Mucosa of gallbladder (tissue), 1 donor: ENCODE measurements at regions not wholly inside any gene's neighbourhood (a gene's known extent, or its start where the extent isn't known, plus 50 kb on each side); places are given as distances from the start of the nearest gene placed in this dataset.
"Not testable (repeated sequence)": the region's sequence is repeated elsewhere in the genome, so short reads cannot be mapped to it uniquely, and the experiment has no call there.

Experiments used
- DNase-seq: peaks from one replicate; pipeline ENCODE4 v3.0.0-alpha.2; 2020; ENCODE audit warnings: low spot score
- donor health status: DM: no; HTN: no; CAD: no.

DNA sequence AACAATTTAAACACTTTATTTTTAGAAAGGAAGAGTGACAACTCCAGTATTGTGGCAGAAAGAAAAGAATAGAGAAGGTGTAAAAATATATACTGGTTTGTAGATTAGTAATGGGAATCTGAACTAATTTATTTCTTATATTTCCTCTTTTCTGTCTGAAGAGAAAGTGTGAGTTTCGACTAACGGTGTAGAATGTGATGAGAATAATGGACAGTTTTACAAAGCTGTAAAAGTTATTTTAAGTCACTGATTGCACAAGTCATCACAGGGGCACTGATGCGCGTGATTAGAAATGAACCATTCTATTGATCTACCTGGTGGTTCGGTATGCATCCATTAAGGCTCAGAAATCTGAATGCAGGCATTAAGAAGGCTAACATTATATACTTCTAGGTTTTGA, 158.5 kb upstream of the ATXN7L3B start:
- DNase-seq: no peak

DNA sequence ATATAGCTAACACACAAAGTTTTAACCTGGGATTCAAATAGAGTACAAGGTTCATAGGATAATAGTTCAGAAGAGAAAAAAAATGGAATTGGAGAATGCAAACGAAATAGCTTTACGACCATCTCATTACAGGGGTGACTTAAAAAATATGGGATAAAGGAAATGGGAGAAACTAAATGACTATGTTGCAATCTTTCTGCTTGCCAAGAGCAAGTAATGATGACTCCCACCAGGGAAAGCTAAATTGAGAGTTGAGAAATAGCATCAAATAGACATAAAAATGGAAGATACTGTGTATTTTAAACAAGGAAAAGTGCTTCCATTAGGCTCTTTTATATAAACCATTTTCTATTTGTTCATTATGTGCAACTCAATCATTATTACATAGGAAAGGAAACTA, 155.7 kb upstream of the ATXN7L3B start:
- no peak for DNase-seq

DNA sequence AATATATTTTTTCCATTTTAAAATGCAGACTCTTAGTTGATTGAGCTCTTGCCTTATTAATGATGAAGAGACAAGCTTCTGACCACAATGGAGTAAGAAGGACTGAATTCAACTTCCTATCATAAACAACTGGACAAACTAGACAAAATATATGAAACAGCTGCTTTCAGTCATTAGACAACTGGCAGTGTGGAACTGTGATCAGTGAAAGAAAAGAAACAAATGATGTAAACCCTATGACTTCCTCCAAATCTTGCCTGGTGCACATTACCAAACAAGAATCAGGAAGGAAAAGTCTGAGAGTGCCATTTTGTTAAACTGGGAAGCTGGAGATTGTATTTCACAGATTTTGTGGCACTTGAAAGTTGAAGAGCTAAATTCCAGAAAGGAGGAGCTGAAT, 154.7 kb upstream of the ATXN7L3B start:
- no peak for DNase-seq

DNA sequence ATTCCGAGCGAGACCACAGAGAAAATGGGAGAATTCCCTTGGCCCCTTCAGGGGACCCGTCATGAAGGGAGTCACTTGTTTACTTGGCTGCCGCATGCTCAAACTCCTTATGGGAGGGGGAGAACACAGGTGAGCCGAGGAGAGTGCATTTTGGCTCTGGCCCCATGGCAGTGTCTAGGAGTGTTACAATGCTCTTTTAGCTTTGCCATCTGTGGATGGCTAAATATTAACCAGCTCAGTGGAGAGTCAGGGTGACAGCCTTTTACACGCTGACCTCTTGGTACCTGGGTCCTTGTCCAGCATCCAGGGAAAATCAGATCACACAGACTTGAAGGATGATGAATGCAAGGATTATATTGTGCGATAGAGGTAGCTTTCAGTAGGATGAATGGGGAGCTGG, 146.4 kb upstream of the ATXN7L3B start:
- no peak for DNase-seq

DNA sequence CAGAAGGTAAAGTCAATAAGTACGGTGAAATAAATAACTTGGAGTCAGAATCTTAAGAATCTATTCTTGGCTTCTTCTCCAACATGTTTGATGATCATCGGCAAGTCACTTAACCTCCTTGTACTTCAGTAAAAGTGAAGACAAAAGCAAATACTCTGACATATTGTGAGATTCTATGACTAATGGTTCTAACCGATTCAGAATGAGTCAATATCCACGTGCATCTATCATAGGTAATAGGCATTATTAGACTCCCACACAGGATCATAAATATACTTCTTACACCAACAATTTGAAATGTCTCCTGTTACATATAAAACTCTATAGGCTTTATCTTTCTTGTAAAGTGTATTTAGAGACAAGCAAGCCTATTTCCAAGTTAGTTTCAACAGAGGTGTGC, 144.4 kb upstream of the ATXN7L3B start:
- no peak for DNase-seq

DNA sequence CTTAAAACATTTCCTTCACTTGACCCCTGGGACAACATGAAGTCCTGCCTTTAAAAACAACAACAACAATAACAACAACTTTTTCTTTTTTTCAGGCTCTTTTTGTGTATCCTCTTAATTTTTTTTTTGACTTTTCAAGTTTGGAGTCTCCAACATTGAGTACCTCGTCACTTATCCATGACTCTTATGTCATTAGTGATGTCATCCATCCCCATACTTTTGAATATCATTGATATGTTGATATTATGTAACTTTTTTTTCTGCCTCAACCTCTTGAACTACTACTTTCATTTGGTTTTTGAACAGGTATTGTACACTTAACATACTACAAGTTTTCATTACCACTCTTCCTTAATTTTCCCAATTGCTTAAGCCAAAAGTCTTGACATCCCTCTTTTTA, 143.0 kb upstream of the ATXN7L3B start:
- no peak for DNase-seq

DNA sequence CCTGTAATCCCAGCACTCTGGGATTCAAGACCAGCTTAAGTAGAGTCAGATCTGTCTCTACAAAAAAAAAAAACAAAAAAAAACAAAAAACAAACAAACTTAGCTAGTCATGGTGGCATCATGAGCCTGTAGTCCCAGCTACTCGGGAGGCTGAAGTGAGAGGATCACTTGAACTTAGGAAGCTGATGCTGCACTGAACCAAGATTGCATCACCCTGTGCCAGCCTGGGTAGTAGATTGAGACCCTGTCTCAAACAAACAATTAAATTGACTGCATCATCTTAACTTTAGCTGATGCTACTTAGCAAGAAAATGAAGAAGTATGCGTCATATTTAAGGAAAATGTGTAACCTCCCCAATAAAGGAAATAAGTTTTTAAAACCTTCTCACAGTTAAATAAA, 136.6 kb upstream of the ATXN7L3B start:
- DNase-seq: no peak

DNA sequence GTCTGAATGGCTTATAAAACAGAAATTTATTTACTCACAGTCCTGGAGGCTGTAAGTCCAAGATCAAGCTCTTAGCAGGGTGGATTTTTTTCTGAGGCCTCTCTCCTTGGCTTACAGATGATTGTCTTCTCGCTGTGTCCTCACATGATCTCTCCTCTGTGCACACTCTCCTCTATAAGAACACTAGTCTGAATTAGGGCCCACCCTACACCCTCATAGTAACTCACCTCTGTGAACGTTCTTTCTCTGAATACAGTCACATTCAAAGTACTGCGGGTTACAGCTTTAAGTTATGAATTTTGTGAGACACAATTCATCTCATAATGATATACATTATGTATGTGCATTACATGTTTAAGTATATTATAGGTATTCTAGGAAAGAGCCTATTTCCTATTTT, 135.7 kb upstream of the ATXN7L3B start:
- no peak for DNase-seq

DNA sequence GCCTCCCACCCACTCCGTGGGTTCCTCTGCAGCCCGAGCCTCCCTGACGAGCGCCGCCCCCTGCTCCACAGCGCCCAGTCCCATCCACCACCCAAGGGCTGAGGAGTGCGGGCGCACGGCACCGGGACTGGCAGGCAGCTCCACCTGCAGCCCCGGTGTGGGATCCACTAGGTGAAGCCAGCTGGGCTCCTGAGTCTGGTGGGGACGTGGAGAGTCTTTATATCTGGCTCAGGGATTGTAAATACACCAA, 134.5 kb upstream of the ATXN7L3B start:
- not testable (repeated sequence) for DNase-seq

DNA sequence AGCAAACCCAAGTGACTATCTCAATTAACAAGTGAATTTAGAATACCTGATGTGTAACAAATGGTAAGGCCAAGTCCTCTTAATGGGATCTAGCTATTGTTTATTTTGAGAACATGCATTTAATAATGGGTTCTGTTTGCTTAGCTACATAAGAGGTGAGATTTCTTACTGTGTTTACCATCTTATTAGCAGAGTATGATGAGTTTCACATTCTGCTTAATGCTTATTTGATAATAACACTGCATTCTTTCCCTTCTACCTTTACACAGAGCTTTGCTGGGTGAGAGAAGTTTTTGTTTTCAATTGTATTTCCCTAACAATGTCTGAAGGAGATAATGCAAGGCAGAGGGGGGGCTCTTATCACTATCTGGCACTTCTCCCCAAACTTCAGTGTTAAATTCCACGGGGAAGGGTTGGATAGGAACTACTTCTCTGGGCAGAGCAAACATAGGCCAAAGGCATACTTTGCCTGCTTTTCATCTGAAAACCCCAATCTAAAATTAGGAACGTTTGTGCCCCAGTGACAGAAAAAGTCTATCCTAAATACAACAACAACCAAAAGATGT, 129.0 kb upstream of the ATXN7L3B start:
- no peak for DNase-seq

DNA sequence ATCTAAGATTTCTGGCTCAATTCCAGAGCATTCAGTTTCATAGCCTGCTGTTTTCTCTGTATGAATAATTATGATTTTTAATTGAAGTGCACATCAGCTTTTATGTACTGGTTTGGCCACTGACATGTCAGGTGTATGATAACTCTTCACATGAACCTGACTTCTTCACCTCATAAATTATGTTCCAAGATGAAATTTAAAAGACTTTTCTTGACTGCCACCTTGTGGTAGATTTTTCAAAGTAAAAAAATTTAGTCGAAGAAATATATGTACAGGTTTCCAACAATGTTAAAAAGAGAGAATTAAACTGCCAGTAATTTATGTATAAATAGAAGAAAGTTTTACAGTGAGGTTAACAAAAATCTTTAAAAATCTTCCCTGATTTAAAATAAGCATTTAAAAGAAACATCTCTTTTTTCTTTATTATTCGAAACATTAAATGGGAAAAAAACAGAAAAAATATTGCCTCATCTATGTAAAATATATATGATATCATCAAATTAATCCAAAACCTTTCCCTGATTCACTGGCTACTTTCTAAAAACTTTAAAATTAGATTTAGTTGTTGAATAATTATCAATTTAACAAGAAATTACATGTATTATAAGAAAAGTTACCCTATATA, 124.9 kb upstream of the ATXN7L3B start:
- no peak for DNase-seq

DNA sequence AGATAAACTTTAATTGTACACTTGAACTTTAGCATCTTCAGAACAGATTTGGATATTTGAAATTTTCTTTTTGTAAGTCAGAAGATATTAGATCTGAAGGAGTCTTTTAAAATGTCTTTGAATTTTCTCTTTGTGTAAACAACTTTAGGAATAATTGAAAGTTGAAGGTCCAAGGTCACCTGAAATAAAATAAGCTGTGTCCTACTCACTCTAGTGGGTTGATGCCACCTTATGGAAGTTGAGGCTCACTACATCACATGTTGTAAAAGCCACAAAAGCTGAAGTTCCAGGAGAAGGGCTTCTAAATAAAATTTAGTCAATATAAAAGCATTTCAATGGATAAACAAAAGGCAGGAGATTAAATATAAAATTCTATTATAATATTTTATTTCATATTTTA, 122.0 kb upstream of the ATXN7L3B start:
- no peak for DNase-seq

DNA sequence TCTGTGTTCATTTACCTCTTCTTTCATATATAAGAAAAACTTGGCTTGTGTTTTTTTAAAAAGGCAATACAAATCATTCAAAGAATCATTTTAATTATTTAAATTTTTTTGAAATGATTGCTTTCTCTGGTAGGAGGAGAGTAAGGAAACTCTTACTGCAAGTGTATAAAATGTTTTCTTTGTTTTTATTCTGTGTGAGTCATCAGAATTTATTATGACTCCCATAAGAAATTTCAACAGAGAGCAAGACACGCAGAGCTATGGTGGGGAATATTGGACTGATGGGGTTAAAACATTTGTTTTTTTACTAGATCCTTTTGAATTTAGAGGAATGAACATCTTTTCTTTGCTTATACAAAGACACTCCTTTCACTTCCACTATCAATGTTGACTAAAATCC, 119.1 kb upstream of the ATXN7L3B start:
- DNase-seq: no peak

DNA sequence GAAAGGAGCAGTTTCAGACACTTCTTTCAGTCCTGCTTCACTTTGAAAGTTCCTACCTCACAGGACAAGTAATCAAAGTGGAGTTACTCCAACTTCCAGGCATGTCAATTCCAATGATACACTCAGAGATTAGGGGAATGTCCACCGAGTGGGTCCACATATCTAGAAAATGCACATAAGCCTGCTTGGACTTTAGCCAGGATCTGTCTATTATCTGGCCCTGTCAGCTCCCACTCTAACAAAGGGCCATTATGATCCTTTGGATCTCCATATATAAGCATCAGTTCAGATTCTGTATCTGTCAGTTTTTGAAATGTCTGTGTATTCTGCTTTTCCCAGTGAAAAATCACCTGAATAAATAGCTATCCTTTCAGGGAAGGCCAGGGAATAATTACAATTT, 112.9 kb upstream of the ATXN7L3B start:
- DNase-seq: no peak

DNA sequence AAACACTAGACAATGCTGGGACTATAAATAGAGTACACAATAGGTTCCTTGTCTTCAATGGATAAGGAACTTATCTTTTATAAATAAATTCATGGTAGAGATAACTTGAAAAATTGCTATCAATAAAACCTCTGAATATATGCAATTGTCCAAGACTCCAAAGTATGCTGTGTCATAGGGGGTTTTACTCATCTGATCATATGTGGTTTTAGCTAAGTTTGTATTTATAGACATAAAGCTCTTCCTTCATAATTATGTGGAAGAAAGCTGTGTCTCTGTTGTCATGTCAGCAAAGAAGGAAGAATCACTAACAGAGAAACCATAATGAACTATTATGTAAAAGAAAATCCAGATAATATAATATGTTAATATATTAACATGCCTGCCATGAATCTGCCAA, 111.5 kb upstream of the ATXN7L3B start:
- DNase-seq: no peak

DNA sequence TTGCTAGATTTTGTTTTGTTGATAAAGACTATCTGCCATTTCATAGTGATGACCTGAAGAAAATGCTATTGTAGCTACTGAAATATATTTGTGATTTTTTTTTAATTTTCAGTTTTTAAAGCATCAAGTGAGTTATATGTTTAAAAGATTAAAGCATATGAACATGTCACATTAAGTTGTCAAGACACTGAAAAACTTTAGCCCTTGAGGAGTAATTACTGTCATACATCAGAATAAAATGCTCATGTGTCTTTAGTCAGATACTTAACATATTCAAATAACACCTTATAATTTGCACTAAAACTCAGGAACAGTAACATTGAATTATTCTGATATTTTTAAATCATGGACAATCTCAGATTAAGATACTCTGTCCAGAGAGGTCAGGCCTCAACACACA, 108.1 kb upstream of the ATXN7L3B start:
- no peak for DNase-seq

DNA sequence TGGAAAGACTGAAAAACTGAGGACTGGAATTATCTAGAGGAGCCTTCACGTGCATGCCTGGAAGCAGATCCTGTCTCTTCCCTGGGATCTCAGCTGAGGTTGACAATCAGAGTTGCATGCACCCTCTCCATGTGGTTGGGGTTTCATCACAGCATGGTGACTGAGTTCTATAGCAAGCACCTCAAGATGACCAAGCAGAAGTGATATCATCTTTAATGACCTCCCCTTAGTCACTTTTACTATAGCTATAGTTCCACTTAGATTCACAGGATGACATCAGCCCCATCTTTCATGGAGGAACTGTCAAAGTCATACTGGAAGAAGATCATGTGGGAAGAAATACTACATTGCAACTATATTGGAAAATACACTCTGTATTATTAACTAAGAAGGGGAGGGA, 105.8 kb upstream of the ATXN7L3B start:
- DNase-seq: no peak

DNA sequence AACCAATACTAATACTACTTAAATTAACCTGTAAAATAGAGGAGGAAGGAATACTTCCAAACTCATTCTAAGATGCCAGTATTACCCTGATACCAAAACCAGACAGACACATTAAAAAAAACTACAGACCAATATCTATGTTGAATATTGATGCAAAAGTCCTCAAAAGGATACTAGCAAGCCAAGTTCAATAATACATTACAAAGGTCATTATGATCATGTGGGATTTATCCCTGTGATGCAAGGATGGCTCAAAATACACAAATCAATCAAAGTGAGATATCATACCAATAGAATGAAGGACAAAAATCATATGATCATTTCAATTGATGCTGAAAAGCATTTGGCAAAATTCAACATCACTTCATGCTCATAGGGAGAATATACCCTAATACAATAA, 97.2 kb upstream of the ATXN7L3B start:
- no peak for DNase-seq

DNA sequence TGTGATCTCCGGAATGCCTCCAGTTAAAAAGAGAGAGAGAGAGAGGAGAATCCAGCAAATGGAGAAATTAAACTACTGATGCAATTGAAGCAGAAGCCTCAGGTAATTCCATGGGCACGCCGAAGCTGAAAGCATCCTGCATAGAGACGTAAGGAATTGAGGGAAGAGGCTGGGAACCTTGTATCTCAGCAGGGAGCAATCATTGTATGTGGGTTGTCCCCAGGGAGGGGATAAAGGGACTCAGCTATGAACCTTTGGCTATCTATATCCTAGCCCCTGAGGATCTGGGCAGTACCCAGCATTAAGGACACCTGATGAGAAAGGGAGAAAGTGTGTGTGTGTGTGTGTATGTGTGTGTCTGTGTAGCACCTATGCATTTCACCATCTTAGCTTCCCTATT, 95.8 kb upstream of the ATXN7L3B start:
- DNase-seq: no peak

DNA sequence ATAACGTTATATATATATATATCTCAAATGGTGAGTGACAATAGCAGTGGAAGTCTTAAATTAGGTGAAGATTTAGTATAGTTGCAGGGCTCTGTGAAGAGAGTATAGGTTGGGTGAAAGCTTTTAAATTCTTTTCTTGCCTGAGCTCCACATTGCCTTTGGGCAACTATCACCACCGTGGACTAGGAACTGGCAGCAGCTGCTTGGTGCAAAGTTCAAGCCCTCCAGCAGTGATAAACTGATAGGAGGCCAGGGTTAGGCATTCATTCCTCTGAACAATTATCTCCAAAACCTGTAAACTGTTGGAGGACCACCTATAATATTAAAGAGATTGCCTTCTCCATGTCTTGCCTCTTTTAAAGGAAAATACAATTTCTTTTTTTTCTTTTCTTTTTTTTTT, 91.2 kb upstream of the ATXN7L3B start:
- no peak for DNase-seq

DNA sequence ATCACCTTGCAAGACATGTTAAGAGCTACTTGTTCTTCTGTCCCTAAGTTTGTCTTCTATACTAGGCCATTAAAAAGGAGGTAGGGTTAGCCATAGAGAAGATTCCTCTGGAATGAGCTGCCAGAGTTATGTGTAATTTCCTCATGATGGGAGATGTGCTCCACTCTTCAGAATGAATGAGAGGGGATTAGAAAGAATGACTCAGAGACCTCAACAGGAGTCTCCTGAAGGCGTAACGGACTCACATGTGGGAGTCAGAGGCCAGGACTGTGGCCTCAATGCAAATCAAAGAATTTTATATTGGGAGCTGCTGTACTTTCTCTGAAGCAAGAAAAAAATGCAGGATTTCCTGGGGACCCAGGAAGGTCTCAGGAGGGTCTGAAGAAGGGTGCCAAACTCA, 87.8 kb upstream of the ATXN7L3B start:
- no peak for DNase-seq

DNA sequence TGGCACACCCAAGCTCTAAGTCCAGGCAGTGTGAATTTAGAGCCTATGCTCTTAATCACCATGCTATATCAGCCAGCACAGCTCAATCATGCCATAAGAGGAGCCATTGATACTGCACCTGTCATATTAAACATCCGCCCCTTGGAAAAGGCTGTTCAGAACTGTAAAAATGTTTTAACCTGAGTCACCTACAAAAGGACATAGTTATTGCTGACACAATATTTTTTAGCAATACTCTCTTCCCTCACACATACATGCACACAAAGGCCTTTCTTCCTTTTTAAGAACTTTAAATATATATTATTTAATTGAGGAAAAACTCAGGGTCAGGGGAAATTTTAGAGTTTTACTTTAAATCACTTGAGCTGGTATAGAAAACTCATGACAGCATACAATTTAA, 83.5 kb upstream of the ATXN7L3B start:
- no peak for DNase-seq

DNA sequence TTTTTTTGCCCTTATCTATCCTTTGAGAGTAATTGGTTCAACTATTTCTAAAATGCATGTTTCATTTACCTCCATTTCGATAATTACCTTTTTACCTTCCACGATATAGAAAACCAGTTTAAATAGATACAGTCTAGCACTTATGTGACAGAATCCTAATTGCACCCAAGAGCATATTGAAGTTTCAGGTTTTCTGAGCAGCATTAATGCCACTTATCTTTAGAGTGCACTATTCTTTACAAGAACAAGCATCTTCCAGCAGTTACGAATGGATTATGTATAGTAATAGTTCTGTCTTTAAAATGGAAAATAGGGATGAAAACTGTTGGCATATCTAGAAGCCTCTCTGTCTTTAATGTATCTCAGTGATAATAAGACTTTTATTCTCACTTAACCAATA, 82.2 kb upstream of the ATXN7L3B start:
- DNase-seq: no peak

DNA sequence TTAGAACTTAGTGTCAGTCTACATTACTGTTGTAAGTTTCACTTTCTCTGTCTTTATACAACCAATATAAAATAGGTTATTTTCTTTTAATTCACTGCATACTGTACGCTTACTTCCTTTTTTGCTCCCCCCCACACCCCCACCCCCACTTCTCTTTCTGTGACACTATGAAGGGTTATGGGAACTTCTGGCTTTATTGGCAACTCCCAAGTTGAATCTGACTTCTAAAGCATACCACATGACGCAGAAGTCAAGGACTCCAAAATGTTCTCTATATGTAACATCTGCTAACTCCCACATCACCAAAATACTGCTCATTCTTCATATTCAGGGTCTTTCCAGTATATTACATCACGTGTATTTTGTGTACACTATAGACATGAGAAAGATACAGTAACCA, 81.2 kb upstream of the ATXN7L3B start:
- no peak for DNase-seq

DNA sequence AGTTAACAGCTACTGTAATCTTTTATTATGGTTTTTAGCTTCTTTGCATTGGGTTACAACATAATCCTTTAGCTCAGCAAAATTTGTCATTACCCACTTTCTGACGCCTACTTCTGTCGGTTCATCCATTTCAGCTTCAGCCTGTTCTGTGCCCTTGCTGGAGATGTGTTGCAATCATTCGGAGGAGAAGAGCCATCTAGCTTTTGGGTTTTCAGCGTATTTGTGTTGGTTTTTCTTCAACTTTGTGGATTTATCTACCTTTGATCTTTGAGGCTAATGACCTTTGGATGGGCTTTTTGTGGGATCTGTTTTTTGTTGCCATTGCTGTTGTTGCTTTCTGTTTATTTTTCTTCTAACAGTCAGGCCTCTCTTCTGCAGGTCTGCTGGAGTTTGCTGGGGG, 69.2 kb upstream of the ATXN7L3B start:
- no peak for DNase-seq
